Peyer's patch (tissue), 4 donors: ENCODE measurements at regions not wholly inside any gene's neighbourhood (a gene's known extent, or its start where the extent isn't known, plus 50 kb on each side); places are given as distances from the start of the nearest gene placed in this dataset.
A peak's percentile ranks its signal among the peaks of the same experiment; 100 is the strongest.

Experiments used
- DNase-seq, 3 donors: peaks; one replicate each; pipeline ENCODE4 v3.0.0-alpha.2; 2017 to 2019
- H3K27ac ChIP-seq, 4 donors: fragments of 200-600 bp; sonication (generic); one replicate each; pipeline ENCODE4 v1.5.1; 2016 to 2019
- H3K27me3 ChIP-seq, 2 donors: fragments of 200-600 bp; sonication (generic); one replicate each; pipeline ENCODE4 v1.5.1; 2019
- H3K36me3 ChIP-seq, 3 donors: fragments of 200-600 bp; sonication (generic); one replicate each; pipeline ENCODE4 v1.5.1; 2016 to 2019
- H3K4me1 ChIP-seq, 4 donors: fragments of 200-600 bp; sonication (generic); one replicate each; pipeline ENCODE4 v1.5.1; 2016 to 2019
- H3K4me3 ChIP-seq, 4 donors: fragments of 200-600 bp; sonication (generic); 1 replicate in 3 of 4; 2 replicates in 1 of 4; pipeline ENCODE4 v1.5.1; 2016 to 2019; ENCODE audit warnings: mild to moderate bottlenecking in 1 of 4
- H3K9me3 ChIP-seq, 4 donors: fragments of 200-600 bp; sonication (generic); one replicate each; pipeline ENCODE4 v1.5.1; 2016 to 2019; ENCODE audit warnings: mild to moderate bottlenecking in 1 of 4
- CTCF ChIP-seq, 6 experiments: fragments of 450-650 bp in 4 of 6; fragments of 200-600 bp in 2 of 6; sonication (generic) in 1 of 6; IDR thresholded peaks; one replicate each; pipeline ENCODE4 v1.5.1; 2017 to 2019; ENCODE audit warnings: antibody characterized with exemption in 6 of 6, mild to moderate bottlenecking in 3 of 6, moderate library complexity in 1 of 6
- POLR2A ChIP-seq, 2 donors: fragments of 450-650 bp; IDR thresholded peaks; one replicate each; pipeline ENCODE4 v1.5.1; 2017; ENCODE audit warnings: antibody characterized with exemption in 2 of 2, mild to moderate bottlenecking in 2 of 2, moderate library complexity in 2 of 2

- Histone ChIP-seq H3K9me3 (no peaks in the 10 kb centered on the region), H3K36me3 (no peaks in the 10 kb centered on the region), H3K27me3 (no peaks in the 10 kb centered on the region), H3K4me1 (peaks cover 0 to 39% (median 4%) of the 10 kb centered on the region in 4 donors), H3K4me3 (no peak overlapping the region), H3K27ac (no peak overlapping the region)
- TF ChIP-seq CTCF (IDR thresholded peaks at IDR 0.05), result no peak
- no peak for TF ChIP-seq POLR2A (IDR thresholded peaks at IDR 0.05)
- DNase-seq, result no peak
These were observed 212.9 kb downstream of the C9orf50 start for GRCh38 chr9:129407905-129408452.

GRCh38 chr9:129406278-129407225 lies 214.3 kb downstream of the C9orf50 start:
- peaks cover 0 to 27% (median 0%) of the 10 kb centered on the region in 4 donors for H3K4me1 ChIP-seq
- no peak overlapping the region for H3K27ac ChIP-seq
- no peak for TF ChIP-seq CTCF (IDR thresholded peaks at IDR 0.05)
- TF ChIP-seq POLR2A (IDR thresholded peaks at IDR 0.05), result no peak
- peak in 2 of 3 donors; percentile 84 to 88 for DNase-seq
- no peaks in the 10 kb centered on the region for H3K27me3 ChIP-seq
- no peak overlapping the region for H3K4me3 ChIP-seq
- no peaks in the 10 kb centered on the region for H3K36me3 ChIP-seq
- no peaks in the 10 kb centered on the region for H3K9me3 ChIP-seq

GRCh38 chr9:129405827-129406213 lies 215.1 kb downstream of the C9orf50 start:
- DNase-seq, result no peak
- Histone ChIP-seq H3K9me3 (no peaks in the 10 kb centered on the region), H3K27ac (no peak overlapping the region), H3K36me3 (no peaks in the 10 kb centered on the region), H3K27me3 (no peaks in the 10 kb centered on the region), H3K4me3 (no peak overlapping the region), H3K4me1 (peaks cover 0 to 23% (median 0%) of the 10 kb centered on the region in 4 donors)
- TF ChIP-seq CTCF (IDR thresholded peaks at IDR 0.05) (no peak), POLR2A (IDR thresholded peaks at IDR 0.05) (no peak)

- Histone ChIP-seq H3K27me3 (no peaks in the 10 kb centered on the region), H3K4me3 (no peak overlapping the region), H3K9me3 (no peaks in the 10 kb centered on the region), H3K36me3 (no peaks in the 10 kb centered on the region), H3K4me1 (peaks cover 0 to 23% (median 0%) of the 10 kb centered on the region in 4 donors), H3K27ac (no peak overlapping the region)
- TF ChIP-seq POLR2A (IDR thresholded peaks at IDR 0.05), result no peak
- no peak for TF ChIP-seq CTCF (IDR thresholded peaks at IDR 0.05)
- no peak for DNase-seq
These were observed 215.6 kb downstream of the C9orf50 start for GRCh38 chr9:129405089-129405826.

GRCh38 chr9:129404621-129405020 lies 216.3 kb downstream of the C9orf50 start:
- H3K4me1 ChIP-seq, result peaks cover 0 to 23% (median 0%) of the 10 kb centered on the region in 4 donors
- no peaks in the 10 kb centered on the region for H3K27me3 ChIP-seq
- no peak overlapping the region for H3K4me3 ChIP-seq
- H3K36me3 ChIP-seq, result no peaks in the 10 kb centered on the region
- H3K27ac ChIP-seq, result no peak overlapping the region
- TF ChIP-seq POLR2A (IDR thresholded peaks at IDR 0.05) (no peak), CTCF (IDR thresholded peaks at IDR 0.05) (no peak)
- no peaks in the 10 kb centered on the region for H3K9me3 ChIP-seq
- DNase-seq, result no peak
